Kidney epithelial cell (primary cell): ENCODE measurements at regions not wholly inside any gene's neighbourhood (a gene's known extent, or its start where the extent isn't known, plus 50 kb on each side); places are given as distances from the start of the nearest gene placed in this dataset.

Experiments
- DNase-seq: peaks from one replicate; pipeline ENCODE4 v3.0.0-alpha.2; 2010; ENCODE audit warnings: low read depth
- H3K27me3 ChIP-seq: 2 replicates; pipeline ENCODE4 v1.6.0; 2011; ENCODE audit warnings: low read length; ENCODE audit not compliant: control insufficient read depth, insufficient read depth
- H3K36me3 ChIP-seq: 2 replicates; pipeline ENCODE4 v1.5.1; 2011; ENCODE audit warnings: low read length; ENCODE audit not compliant: control insufficient read depth, insufficient read depth
- H3K4me3 ChIP-seq: 2 replicates; pipeline ENCODE4 v1.5.1; 2011; ENCODE audit warnings: low read depth, mild to moderate bottlenecking, control low read depth, low read length
- CTCF ChIP-seq: IDR thresholded peaks from 2 replicates; pipeline ENCODE4 v1.5.1; 2011; ENCODE audit warnings: mild to moderate bottlenecking, moderate library complexity, low read length, control low read depth, inconsistent platforms; ENCODE audit not compliant: insufficient read depth, poor library complexity, severe bottlenecking

- no peak overlapping the region for H3K4me3 ChIP-seq
- no peak for TF ChIP-seq CTCF
- no peaks in the 10 kb centered on the region for H3K27me3 ChIP-seq
- no peaks in the 10 kb centered on the region for H3K36me3 ChIP-seq
- no peak for DNase-seq
Measured at GRCh38 chr5:89597878-89598277, 714.9 kb upstream of the MEF2C start.

GRCh38 chr5:89596821-89597220 is 713.8 kb upstream of the MEF2C start:
- H3K4me3 ChIP-seq = no peak overlapping the region
- no peaks in the 10 kb centered on the region for H3K27me3 ChIP-seq
- no peak for DNase-seq
- H3K36me3 ChIP-seq = no peaks in the 10 kb centered on the region
- no peak for TF ChIP-seq CTCF

GRCh38 chr5:89595056-89595455 is 712.1 kb upstream of the MEF2C start:
- Histone ChIP-seq H3K36me3 (no peaks in the 10 kb centered on the region), H3K27me3 (no peaks in the 10 kb centered on the region), H3K4me3 (no peak overlapping the region)
- no peak for TF ChIP-seq CTCF
- no peak for DNase-seq

- TF ChIP-seq CTCF = no peak
- Histone ChIP-seq H3K36me3 (no peaks in the 10 kb centered on the region), H3K27me3 (no peaks in the 10 kb centered on the region), H3K4me3 (no peak overlapping the region)
- peak; percentile 44 for DNase-seq
Measured at GRCh38 chr5:89584339-89584956, 701.5 kb upstream of the MEF2C start.

- Histone ChIP-seq H3K27me3 (no peaks in the 10 kb centered on the region), H3K36me3 (no peaks in the 10 kb centered on the region), H3K4me3 (no peak overlapping the region)
- no peak for DNase-seq
- no peak for TF ChIP-seq CTCF
Measured at GRCh38 chr5:89583534-89583933, 700.5 kb upstream of the MEF2C start.

- no peak overlapping the region for H3K4me3 ChIP-seq
- no peaks in the 10 kb centered on the region for H3K36me3 ChIP-seq
- DNase-seq = no peak
- no peak for TF ChIP-seq CTCF
- H3K27me3 ChIP-seq = no peaks in the 10 kb centered on the region
Measured at GRCh38 chr5:89582768-89583339, 699.9 kb upstream of the MEF2C start.
